Posterior cingulate gyrus (tissue), 11 donors: ENCODE measurements at regions not wholly inside any gene's neighbourhood (a gene's known extent, or its start where the extent isn't known, plus 50 kb on each side); places are given as distances from the start of the nearest gene placed in this dataset.
A peak's percentile ranks its signal among the peaks of the same experiment; 100 is the strongest.

Source experiments
- DNase-seq, 10 donors: peaks; one replicate each; pipeline versions ENCODE4 v3.0.0 to v3.0.0-alpha.2; 2020 to 2021; ENCODE audit warnings: mixed read lengths in 3 of 10
- intact Hi-C: fragments of 100-400 bp; cut with DNase I; formaldehyde crosslinking; loops from one replicate; pipeline ENCODE4 v1.15.1; 2023

GRCh38 chr10:130543794-130544193 lies 407.6 kb downstream of the GLRX3 start:
- DNase-seq = no peak
- intact Hi-C loops = no loop called here

GRCh38 chr10:130545122-130545521 lies 408.9 kb downstream of the GLRX3 start:
- intact Hi-C loops = no loop called here
- DNase-seq = no peak

GRCh38 chr10:130545697-130546096 lies 409.5 kb downstream of the GLRX3 start:
- intact Hi-C loops = no loop called here
- DNase-seq = no peak

- intact Hi-C loops = no loop called here
Measured at GRCh38 chr10:130546841-130547240, 410.6 kb downstream of the GLRX3 start.

GRCh38 chr10:130547368-130547767 lies 411.2 kb downstream of the GLRX3 start:
- DNase-seq = no peak
- intact Hi-C loops = no loop called here

More at GRCh38 chr10:130546841-130547240, 410.6 kb downstream of the GLRX3 start:
- DNase-seq = no peak

GRCh38 chr10:130550952-130551674 lies 414.9 kb downstream of the GLRX3 start:
- intact Hi-C loops = no loop called here
- no peak for DNase-seq

GRCh38 chr10:130551676-130552075 lies 415.5 kb downstream of the GLRX3 start:
- no peak for DNase-seq
- intact Hi-C loops = no loop called here

- no peak for DNase-seq
- intact Hi-C loops = no loop called here
Measured at GRCh38 chr10:130553826-130554225, 417.6 kb downstream of the GLRX3 start.

GRCh38 chr10:130554701-130555410 lies 418.7 kb downstream of the GLRX3 start:
- no peak for DNase-seq
- intact Hi-C loops = no loop called here

- intact Hi-C loops = no loop called here
Measured at GRCh38 chr10:130555411-130555750, 419.2 kb downstream of the GLRX3 start.

GRCh38 chr10:130557181-130557845 lies 421.1 kb downstream of the GLRX3 start:
- intact Hi-C loops = no loop called here
- no peak for DNase-seq

More at GRCh38 chr10:130555411-130555750, 419.2 kb downstream of the GLRX3 start:
- DNase-seq = no peak

- intact Hi-C loops = no loop called here
Measured at GRCh38 chr10:130558746-130559546, 422.8 kb downstream of the GLRX3 start.

GRCh38 chr10:130559547-130559880 lies 423.3 kb downstream of the GLRX3 start:
- intact Hi-C loops = no loop called here
- DNase-seq = no peak

More at GRCh38 chr10:130558746-130559546, 422.8 kb downstream of the GLRX3 start:
- peak in 1 of 10 donors; percentile 33 for DNase-seq

GRCh38 chr10:130560116-130560515 lies 423.9 kb downstream of the GLRX3 start:
- DNase-seq = no peak
- intact Hi-C loops = no loop called here

- intact Hi-C loops = no loop called here
Measured at GRCh38 chr10:130560573-130560972, 424.4 kb downstream of the GLRX3 start.

GRCh38 chr10:130561681-130562080 lies 425.5 kb downstream of the GLRX3 start:
- intact Hi-C loops = no loop called here
- DNase-seq = no peak

More at GRCh38 chr10:130560573-130560972, 424.4 kb downstream of the GLRX3 start:
- DNase-seq = no peak

GRCh38 chr10:130567011-130567410 lies 430.8 kb downstream of the GLRX3 start:
- no peak for DNase-seq
- intact Hi-C loops = no loop called here

- no peak for DNase-seq
- intact Hi-C loops = no loop called here
Measured at GRCh38 chr10:130567436-130567835, 431.2 kb downstream of the GLRX3 start.

- DNase-seq = no peak
- intact Hi-C loops = no loop called here
Measured at GRCh38 chr10:130568246-130568645, 432.1 kb downstream of the GLRX3 start.

GRCh38 chr10:130570074-130570473 lies 433.9 kb downstream of the GLRX3 start:
- intact Hi-C loops = no loop called here
- DNase-seq = no peak

GRCh38 chr10:130571674-130572073 lies 435.5 kb downstream of the GLRX3 start:
- DNase-seq = peak in 1 of 10 donors; percentile 33
- intact Hi-C loops = no loop called here
